C4-2B (cell line): ENCODE measurements at regions not wholly inside any gene's neighbourhood (a gene's known extent, or its start where the extent isn't known, plus 50 kb on each side); places are given as distances from the start of the nearest gene placed in this dataset.

Source experiments
- H3K27ac ChIP-seq: fragments of 450-650 bp; 2 replicates; pipeline ENCODE4 v1.5.1; 2017
- ZFX ChIP-seq: fragments of 450-650 bp; IDR thresholded peaks from 2 replicates; pipeline ENCODE4 v1.6.1; 2017
- TF ChIP-seq, protein P1 (sequence below): fragments of 450-650 bp; conservative IDR thresholded peaks from 2 replicates; pipeline ENCODE4 v1.5.1; 2017; ENCODE audit warnings: mild to moderate bottlenecking

GRCh38 chr9:7236186-7236585 is 478.4 kb downstream of the KDM4C start:
- H3K27ac ChIP-seq = no peak overlapping the region
- TF ChIP-seq, protein P1, sequence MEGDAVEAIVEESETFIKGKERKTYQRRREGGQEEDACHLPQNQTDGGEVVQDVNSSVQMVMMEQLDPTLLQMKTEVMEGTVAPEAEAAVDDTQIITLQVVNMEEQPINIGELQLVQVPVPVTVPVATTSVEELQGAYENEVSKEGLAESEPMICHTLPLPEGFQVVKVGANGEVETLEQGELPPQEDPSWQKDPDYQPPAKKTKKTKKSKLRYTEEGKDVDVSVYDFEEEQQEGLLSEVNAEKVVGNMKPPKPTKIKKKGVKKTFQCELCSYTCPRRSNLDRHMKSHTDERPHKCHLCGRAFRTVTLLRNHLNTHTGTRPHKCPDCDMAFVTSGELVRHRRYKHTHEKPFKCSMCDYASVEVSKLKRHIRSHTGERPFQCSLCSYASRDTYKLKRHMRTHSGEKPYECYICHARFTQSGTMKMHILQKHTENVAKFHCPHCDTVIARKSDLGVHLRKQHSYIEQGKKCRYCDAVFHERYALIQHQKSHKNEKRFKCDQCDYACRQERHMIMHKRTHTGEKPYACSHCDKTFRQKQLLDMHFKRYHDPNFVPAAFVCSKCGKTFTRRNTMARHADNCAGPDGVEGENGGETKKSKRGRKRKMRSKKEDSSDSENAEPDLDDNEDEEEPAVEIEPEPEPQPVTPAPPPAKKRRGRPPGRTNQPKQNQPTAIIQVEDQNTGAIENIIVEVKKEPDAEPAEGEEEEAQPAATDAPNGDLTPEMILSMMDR = no peak
- TF ChIP-seq ZFX = no peak

DNA sequence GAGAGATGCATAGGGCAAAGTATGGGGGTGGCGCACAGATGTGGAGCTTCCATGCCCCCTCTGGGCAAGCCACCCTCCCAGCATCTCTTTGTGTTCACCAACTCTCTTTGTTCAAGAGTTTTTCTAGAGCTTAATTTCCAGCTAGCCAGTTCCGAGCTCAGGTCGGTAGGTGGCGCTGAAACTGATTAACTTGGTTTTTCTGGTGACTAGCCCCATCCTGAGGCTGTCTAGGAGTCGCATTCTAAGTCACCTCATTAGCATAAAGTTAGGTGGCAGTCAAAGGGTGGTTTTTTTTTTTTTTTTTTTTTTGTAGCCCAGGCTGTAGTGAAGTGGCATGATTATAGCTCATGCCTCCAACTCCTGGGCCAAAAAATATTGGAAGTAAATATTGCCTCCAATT is 476.4 kb downstream of the KDM4C start:
- H3K27ac ChIP-seq = no peak overlapping the region
- no peak for TF ChIP-seq ZFX
- TF ChIP-seq, protein P1 = peak; percentile 80

DNA sequence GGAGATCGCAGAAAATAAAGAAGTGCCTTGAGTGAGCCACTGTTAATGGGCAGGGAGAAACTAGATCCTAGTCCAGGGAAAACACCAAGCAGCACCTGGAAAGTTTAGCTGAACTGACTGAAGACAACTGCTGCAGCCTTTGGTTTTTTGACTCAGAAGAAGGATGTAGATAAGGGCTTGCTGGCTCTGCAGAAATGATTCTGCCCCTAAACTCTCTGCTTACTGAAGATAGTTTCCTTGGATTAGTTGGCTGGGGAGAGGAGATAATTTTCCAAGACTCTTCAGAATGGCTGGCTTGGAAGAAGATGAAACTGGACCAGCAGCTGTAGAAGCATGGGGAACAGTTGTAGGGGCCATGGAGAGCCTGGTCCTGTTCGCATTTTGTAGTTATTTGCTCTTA is 471.8 kb downstream of the KDM4C start:
- TF ChIP-seq, protein P1 = no peak
- no peak for TF ChIP-seq ZFX
- H3K27ac ChIP-seq = no peak overlapping the region

DNA sequence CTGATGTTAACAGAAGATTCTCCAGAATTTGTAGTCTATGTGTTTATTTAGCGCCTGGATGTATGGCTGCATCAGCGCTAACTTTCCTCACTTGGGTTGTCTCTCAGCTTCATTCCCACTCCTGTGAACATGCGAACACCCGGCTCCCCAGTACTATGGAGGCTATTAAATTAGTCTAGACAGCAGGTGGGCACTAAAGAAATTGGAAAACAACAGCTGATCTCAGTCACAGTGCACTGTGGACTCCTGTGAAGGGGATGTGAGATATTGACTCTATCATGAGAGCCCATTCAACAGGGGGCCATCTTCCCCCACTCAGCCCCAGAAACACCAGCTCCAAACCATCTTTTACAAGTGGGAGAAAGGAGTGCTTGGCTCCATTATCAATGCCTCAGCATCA is 471.0 kb downstream of the KDM4C start:
- no peak overlapping the region for H3K27ac ChIP-seq
- TF ChIP-seq ZFX = no peak
- TF ChIP-seq, protein P1 = no peak

DNA sequence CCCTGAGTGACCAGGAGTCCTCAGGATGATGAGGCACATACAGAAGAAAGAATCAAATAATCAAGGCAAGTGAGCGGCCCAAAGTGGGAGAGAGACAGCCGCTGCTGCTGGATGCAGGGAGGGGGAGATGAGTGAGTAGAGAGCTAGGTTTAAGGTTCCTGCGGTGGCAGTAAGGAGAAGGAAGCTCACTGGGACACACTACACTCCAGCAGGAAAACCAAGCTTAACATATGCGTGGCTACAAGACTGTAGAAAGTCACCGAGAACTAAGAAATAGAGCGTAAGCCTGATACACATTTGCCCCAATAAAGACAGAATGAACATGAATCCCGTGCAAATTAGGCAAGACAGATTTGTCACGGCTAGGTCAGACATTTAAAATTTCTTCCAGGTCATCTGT is 470.2 kb downstream of the KDM4C start:
- TF ChIP-seq, protein P1 = no peak
- no peak for TF ChIP-seq ZFX
- H3K27ac ChIP-seq = no peak overlapping the region

GRCh38 chr9:7226007-7226640 is 468.4 kb downstream of the KDM4C start:
- TF ChIP-seq, protein P1 = no peak
- TF ChIP-seq ZFX = no peak
- no peak overlapping the region for H3K27ac ChIP-seq
